Fibroblast of mammary gland (primary cell): ENCODE measurements at regions not wholly inside any gene's neighbourhood (a gene's known extent, or its start where the extent isn't known, plus 50 kb on each side); places are given as distances from the start of the nearest gene placed in this dataset.
A peak's percentile ranks its signal among the peaks of the same experiment; 100 is the strongest.

Experiments
- DNase-seq: peaks from one replicate; pipeline ENCODE4 v3.0.0-alpha.2; 2010; ENCODE audit warnings: low read depth
- H3K4me3 ChIP-seq: 2 replicates; pipeline ENCODE4 v1.5.1; 2011; ENCODE audit warnings: low read depth, mild to moderate bottlenecking, low read length, moderate library complexity; ENCODE audit not compliant: control insufficient read depth
- CTCF ChIP-seq: conservative IDR thresholded peaks from 2 replicates; pipeline ENCODE4 v1.5.1; 2011; ENCODE audit warnings: low read depth, low read length, inconsistent platforms; ENCODE audit not compliant: control insufficient read depth, insufficient read depth

GRCh38 chr2:194730266-194730665, 926.8 kb upstream of the SLC39A10 start:
- DNase-seq, result peak; percentile 17
- no peak overlapping the region for H3K4me3 ChIP-seq
- TF ChIP-seq CTCF, result no peak

DNA sequence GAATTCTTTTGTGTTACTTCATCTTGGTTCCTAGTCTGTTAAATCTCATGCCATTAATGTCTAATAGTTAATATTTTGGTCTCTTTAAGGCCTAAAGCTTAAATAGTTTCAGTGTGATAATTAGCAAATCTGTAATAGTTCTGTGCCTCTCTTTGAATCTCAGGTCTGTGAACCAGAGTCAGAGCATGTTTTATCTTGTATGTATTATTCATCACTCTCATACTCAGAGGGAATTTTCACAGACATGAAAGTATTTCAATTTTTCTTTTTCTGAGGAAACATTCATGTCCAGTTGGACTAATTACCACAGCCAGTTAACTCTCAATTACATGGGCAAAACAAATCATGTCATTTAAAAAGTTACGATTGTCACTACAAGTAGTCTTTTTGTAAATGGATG, 931.9 kb upstream of the SLC39A10 start:
- no peak overlapping the region for H3K4me3 ChIP-seq
- DNase-seq, result no peak
- no peak for TF ChIP-seq CTCF

GRCh38 chr2:194723446-194723845, 933.6 kb upstream of the SLC39A10 start:
- DNase-seq, result no peak
- TF ChIP-seq CTCF, result no peak
- no peak overlapping the region for H3K4me3 ChIP-seq

- no peak for DNase-seq
- H3K4me3 ChIP-seq, result no peak overlapping the region
- TF ChIP-seq CTCF, result no peak
Observed at GRCh38 chr2:194721227-194721626, 935.8 kb upstream of the SLC39A10 start.

GRCh38 chr2:194720462-194720861, 936.6 kb upstream of the SLC39A10 start:
- no peak for DNase-seq
- no peak overlapping the region for H3K4me3 ChIP-seq
- no peak for TF ChIP-seq CTCF

- no peak for DNase-seq
- H3K4me3 ChIP-seq, result no peak overlapping the region
- TF ChIP-seq CTCF, result no peak
Observed at GRCh38 chr2:194718881-194719280, 938.1 kb upstream of the SLC39A10 start.

DNA sequence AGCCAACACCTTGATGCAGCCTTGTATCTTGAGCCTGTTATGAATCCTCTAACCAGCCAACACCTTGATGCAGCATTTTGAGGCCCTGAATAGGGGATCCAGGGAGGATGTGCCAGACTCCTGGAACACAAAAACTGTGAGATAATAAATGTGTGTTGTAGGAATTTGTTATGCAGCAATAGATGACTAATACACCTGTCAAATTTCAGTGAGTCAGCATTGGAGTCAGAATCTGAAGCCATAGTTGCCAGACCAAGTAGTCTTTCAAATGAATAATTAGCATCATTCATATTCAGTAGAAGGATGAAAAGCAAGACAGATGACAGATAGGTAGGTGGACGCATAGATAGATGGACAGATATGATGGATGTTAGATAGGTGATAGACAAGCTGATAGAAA, 942.5 kb upstream of the SLC39A10 start:
- DNase-seq, result peak; percentile 3
- TF ChIP-seq CTCF, result no peak
- no peak overlapping the region for H3K4me3 ChIP-seq
